ENCODE measurements at regions not wholly inside any gene's neighbourhood (a gene's known extent, or its start where the extent isn't known, plus 50 kb on each side); places are given as distances from the start of the nearest gene placed in this dataset.

DNA sequence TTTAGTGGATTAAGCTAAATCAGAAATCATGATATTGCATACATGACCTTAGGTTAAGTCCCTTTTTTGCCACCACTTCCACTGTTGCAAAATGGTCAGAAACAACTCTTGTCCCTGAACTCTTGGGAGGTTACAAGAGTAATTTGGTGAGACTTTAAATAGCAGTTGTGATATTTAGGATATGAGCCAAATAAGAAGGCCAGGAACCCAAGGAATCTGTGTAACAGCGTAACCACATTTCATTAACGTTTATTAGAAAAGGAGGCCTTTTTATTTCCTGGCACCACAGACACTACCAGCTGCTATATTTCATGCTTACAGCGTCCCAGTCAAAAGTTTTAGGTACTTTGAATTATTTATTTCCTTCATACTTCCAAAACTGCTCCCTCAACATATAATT, 268.0 kb downstream of the GPD2 start:
- TF ChIP-seq, protein P1, sequence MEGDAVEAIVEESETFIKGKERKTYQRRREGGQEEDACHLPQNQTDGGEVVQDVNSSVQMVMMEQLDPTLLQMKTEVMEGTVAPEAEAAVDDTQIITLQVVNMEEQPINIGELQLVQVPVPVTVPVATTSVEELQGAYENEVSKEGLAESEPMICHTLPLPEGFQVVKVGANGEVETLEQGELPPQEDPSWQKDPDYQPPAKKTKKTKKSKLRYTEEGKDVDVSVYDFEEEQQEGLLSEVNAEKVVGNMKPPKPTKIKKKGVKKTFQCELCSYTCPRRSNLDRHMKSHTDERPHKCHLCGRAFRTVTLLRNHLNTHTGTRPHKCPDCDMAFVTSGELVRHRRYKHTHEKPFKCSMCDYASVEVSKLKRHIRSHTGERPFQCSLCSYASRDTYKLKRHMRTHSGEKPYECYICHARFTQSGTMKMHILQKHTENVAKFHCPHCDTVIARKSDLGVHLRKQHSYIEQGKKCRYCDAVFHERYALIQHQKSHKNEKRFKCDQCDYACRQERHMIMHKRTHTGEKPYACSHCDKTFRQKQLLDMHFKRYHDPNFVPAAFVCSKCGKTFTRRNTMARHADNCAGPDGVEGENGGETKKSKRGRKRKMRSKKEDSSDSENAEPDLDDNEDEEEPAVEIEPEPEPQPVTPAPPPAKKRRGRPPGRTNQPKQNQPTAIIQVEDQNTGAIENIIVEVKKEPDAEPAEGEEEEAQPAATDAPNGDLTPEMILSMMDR (IDR thresholded peaks at IDR 0.05) = no peak
- no peak for ATAC-seq (ENCODE audit: low FRiP score)
- DNase-seq (ENCODE audit: low spot score) = no peak

DNA sequence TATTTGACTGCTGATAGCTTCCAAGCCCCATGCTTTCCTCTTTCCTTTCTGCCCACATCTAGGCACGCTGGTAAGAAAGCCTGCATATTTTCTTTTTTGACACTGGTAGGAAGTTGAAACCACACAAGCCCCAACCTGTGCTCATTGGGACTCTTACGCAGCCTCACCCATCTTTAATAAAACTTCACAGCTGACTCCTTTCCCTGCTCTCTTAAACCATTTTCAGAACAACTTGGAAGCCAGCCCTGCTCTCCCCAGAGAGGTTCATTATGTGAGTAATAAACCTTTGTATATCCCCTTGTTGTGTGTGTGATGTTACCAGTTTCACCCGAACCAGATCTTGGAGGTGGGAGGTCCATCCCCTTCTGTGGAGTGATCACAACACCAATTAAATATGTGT, 268.4 kb downstream of the GPD2 start:
- ATAC-seq (ENCODE audit: low FRiP score) (no peak), DNase-seq (ENCODE audit: low spot score) (no peak)
- TF ChIP-seq, protein P1 (IDR thresholded peaks at IDR 0.05) = no peak

DNA sequence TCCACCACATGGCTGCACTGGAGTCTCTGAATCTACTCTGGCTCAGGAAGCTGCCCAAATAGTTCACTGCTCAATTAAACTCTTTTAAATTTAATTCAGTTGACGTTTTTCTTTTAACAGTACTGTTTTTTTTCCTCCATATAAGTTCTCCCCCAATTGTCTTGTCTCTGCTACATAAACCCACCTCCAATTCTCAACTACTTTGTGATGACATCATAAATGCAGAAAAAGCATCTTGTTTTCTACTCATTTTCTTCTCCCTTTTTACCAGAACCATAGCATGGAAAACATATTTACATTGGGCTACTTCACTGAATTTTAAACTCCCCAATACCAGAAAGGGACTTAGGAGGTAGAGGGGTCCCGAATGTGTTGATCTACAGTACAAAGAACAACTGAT, 270.4 kb downstream of the GPD2 start:
- TF ChIP-seq, protein P1 (IDR thresholded peaks at IDR 0.05) = no peak
- DNase-seq (ENCODE audit: low spot score) (no peak), ATAC-seq (ENCODE audit: low FRiP score) (no peak)

DNA sequence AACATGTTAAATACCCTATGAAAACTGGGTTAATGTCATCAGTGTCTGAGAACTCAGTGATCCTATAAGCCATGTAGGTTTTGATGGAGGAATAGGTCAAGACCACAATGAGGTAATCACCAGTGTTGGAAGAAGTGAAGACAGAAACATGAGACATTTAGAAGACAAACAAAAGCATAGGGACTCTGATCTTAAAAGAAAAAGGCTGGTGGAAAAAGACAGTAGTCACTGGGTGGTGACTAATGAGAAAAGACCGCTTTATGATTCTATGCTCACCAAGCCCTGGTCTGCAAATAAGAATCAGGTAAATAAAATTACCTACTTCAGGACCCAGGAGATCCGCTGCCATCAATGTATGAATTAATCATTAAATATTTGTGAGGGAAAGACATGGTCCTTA, 271.9 kb downstream of the GPD2 start:
- ATAC-seq (ENCODE audit: low FRiP score) = no peak
- TF ChIP-seq, protein P1 (IDR thresholded peaks at IDR 0.05) = no peak
- DNase-seq (ENCODE audit: low spot score) = no peak

DNA sequence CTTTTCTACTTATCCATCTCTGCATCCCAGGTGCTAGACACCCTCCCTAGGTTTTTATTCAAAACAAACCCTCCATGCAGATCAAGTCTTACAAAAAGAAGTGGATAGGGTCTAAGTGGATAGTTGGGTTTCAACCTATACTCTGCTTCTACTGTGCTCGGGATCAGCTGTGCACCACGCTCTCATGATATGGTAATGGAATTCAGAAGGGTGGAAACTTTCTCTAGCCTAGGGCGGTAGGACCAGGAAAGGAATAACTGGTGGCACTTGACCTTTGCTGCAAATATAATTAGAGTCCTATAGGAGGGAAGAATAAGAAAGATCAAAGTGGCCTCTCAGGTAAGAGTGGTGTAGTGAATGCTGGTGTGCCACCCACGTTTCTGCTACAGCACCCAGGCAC, 272.9 kb downstream of the GPD2 start:
- DNase-seq (ENCODE audit: low spot score) (no peak), ATAC-seq (ENCODE audit: low FRiP score) (no peak)
- TF ChIP-seq, protein P1 (IDR thresholded peaks at IDR 0.05) = no peak

DNA sequence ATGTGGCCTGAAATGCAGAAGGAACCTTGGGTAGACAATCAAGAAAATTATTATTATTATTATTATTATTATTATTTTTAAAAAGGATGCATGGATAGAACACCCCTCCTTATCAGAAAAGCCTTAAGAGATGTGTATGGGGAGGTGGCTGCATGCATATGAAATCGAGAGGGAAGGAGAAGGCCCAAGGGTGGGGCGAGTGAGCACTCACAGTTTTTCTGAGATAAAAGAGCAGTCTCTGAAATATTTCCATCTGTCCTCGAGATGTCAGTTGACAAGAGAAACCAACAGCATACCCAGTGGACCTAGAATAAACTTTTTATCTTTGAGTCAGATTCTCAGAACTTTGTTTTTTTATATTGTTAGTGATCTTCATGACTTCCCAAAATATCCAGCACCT, 282.9 kb downstream of the GPD2 start:
- no peak for ATAC-seq (ENCODE audit: low FRiP score)
- TF ChIP-seq, protein P1 (IDR thresholded peaks at IDR 0.05) = no peak
- no peak for DNase-seq (ENCODE audit: low spot score)

DNA sequence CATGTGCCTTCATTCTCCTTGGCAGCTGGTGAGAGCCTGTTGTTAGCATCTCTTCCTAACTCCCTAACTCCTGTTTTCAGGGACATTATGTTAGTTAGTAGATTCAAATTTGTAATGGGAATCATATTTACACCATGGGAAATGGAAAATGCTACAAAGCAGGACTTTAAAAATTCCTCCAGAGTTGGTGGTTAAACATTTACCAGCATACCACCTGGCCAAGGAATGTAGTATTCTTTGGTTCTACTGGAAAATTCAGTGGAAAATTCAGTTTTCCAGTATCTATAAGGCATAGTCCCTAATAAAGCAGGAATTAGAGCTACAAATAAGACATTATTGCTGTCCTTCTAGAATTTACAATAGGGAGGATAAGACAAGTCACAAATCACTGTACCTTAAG, 291.7 kb downstream of the GPD2 start:
- TF ChIP-seq, protein P1 (IDR thresholded peaks at IDR 0.05) = no peak
- no peak for ATAC-seq (ENCODE audit: low FRiP score)
- DNase-seq (ENCODE audit: low spot score) = no peak
